GM21360 (cell line): ENCODE measurements at regions not wholly inside any gene's neighbourhood (a gene's known extent, or its start where the extent isn't known, plus 50 kb on each side); places are given as distances from the start of the nearest gene placed in this dataset.

Experiments
- ATAC-seq: cut with Tn5 transposase; IDR thresholded peaks from one replicate; pipeline ENCODE4 v1.9.1; 2021; ENCODE audit warnings: mild to moderate bottlenecking, moderate library complexity; ENCODE audit not compliant: unreplicated experiment

DNA sequence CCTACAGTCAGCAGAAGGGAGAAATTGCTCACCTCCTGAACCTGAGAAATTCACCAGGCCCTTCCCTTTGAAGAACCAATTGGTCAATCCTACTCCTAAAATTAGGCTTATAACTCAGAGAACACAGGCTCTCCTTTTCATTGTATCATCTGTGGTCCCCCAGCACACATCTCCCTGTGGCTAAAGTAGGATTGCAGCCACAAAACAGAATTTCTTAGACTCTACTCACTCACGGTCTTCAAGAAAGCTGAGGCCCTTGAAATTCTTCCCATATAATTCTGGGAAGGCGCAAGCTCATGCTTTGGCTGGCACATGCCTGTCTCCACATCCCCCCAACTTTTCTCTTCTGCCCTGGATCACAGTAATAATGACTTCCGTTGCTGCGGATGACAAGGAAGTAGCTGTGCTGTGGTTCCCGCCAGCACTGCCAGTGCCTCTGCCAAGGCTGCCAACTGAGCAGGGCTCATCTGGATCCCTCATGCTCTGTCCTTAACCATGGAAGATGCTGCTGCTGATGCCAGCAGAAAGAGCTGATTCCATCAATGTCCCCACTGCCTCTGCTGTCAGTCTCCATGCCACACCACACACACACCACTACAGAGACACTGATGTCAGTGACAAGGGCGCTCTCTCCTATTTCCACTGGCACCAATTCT, 200.6 kb upstream of the POU2AF2 start:
- ATAC-seq, result no peak

- ATAC-seq, result no peak
Observed at GRCh38 chr11:111039982-111040381, 205.5 kb upstream of the POU2AF2 start.

GRCh38 chr11:111035746-111036145, 209.8 kb upstream of the POU2AF2 start:
- ATAC-seq, result no peak

- ATAC-seq, result no peak
Observed at GRCh38 chr11:111026241-111026640, 219.3 kb upstream of the POU2AF2 start.

GRCh38 chr11:111021131-111021530, 224.4 kb upstream of the POU2AF2 start:
- no peak for ATAC-seq

- ATAC-seq, result no peak
Observed at GRCh38 chr11:111019871-111020670, 225.5 kb upstream of the POU2AF2 start.

DNA sequence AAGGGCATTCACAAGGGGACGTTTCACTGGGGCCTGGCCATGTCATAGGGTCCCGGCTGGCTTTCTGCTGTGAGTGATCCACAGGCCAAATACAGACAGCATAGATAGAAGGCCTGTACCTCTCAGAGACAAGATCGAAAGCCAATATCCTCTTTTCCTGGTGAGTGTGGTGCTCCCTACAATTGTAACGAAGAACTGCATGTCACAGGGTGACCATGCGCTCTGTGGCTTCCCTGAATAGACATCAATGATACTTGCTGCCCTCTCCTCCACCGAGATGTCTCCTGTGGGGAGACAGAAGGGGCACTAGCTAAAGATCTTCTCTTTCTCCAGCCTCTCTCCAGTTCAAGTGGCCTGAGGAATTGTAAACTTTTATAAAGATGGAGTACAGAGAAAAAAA, 226.1 kb upstream of the POU2AF2 start:
- ATAC-seq, result no peak

DNA sequence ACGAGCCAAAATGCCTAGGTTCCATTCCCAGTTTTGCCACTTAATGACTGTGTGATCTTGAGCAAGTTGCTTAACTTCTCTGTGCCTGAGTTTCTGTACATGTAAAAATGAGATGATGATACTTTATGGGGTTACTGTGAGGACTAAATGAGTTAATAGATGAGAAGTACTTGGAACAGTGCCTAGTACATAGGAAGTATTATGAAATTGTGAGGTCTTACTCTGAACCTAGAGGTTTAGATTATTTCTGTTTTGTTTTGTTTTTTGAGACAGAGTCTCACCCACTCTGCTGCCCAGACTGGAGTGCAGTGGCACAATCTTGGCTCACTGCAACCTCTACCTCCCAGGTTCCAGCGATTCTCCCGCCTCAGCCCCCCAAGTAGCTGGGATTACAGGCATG, 227.0 kb upstream of the POU2AF2 start:
- no peak for ATAC-seq

GRCh38 chr11:111012491-111012890, 233.0 kb upstream of the POU2AF2 start:
- ATAC-seq, result no peak

- ATAC-seq, result no peak
Observed at GRCh38 chr11:111011275-111011594, 234.3 kb upstream of the POU2AF2 start.

DNA sequence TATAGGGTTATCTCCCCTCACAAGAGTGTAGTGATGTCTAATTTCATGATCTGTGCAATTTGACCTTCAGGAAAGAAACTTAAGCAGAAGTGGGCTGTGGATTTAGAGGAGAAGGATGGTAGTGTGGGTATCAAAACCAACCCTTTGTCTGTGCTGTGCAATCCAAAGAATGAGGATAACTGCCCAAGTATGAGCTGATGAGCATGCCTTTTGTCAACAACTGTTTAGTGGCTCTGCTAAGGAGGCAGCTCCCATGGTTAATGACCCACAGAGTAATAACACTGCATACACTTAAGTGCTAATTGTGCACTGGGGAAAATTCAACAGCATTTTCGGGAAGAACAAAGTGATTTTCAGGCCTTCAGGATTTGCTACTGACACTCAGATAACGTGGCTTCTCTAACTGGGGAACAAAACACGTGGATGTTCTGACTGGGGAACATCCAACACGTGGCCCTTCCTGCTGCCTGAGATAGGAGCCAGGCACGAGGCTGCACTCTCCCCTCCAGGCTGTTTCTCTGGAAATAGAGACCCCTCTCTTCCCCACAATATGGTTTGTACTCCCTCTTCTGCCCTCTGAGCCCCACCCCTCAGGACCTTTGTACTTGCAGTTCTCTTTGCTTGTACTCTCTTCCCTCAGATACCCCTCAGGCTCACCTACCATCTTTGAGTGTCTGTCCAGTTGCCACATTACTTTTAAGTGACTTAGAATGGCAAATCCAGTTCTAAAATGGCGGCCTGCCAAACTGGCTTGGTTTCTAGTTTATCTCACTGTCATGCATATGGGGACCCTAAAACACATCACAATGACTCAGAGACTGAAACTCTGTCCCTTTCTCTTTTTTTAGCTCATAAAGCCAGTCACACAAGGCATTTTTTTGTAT, 234.9 kb upstream of the POU2AF2 start:
- ATAC-seq, result no peak

- ATAC-seq, result no peak
Observed at GRCh38 chr11:111006227-111006626, 239.3 kb upstream of the POU2AF2 start.

DNA sequence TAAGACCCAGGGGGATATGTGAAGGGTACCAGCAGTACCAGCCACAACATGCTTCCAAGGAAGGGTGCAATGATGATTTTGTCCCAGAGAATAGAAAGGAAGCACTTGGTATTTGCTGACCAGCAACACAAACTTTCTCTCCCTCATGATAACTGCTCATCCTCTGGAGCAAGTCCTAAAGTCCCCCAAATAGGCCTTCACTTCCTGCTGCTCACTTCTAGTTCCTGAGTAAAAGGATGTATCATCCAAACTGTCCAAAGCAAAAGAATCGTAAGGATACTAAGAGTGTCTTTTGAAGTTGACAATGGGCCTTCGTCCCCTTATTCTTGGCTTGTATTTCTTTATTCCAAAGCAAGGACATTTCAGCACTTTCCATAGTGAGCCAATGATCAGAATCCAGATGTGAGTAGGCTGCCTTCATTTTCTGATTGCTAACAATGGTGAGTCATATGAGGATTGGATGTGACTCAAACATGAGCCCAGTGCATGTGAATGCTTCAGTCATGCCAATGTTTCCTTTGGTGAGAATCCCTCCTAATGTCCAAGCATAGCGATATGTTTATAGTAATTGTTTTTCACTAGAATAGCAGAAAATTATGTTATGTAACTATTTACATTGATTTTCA, 243.4 kb upstream of the POU2AF2 start:
- ATAC-seq, result no peak

GRCh38 chr11:111001081-111001430, 244.5 kb upstream of the POU2AF2 start:
- no peak for ATAC-seq

DNA sequence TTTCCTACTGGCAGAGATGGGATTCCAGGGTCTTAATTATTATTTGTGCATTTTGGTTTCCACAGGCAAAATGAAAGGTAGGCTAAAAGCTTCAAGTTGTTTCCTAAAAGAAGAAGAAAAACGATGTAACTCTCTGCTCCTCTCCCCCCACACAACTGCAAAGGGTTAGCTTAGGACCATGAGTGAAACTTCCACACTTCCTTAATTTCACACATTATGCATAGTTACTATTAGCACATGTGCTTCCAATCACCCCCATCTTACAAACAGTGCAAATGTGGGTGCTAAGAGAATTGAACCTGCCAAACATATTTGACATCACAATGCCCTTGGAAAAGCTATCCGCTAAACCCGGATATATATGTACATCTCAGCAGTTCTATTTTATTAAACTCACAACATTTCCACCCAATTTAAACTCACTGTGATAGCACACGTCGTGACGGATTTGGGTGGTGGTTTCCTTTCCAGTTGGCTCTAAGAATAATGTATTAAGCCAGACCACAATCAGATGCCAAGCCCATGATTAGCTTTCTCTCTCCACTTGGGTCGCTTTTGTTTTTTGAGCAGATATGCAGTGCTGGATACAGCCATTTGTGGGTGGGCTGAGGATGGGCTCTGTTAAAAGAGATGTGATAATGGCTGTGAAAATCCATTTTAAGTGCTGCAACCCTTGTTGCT, 245.0 kb upstream of the POU2AF2 start:
- ATAC-seq, result no peak

DNA sequence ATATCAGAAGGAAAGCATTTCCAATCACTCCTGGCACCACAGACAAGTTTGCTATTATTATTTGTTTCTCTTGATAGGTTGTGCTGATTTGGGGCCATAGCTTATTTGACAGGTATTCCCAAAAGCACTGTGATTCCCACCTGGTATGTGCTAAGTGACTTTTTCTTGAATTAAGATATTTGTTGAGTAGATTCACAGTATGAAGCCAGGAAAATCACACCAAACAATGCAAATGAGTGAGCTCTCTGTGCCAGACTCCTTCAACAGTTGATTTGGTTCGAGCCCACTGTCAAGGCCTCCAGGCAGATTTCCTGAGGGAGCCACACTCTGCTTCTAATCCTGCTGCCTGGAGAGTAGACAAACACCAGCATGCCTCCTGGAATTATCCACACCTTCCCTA, 253.0 kb upstream of the POU2AF2 start:
- ATAC-seq, result no peak

- ATAC-seq, result no peak
Observed at GRCh38 chr11:110991661-110992355, 253.7 kb upstream of the POU2AF2 start.

DNA sequence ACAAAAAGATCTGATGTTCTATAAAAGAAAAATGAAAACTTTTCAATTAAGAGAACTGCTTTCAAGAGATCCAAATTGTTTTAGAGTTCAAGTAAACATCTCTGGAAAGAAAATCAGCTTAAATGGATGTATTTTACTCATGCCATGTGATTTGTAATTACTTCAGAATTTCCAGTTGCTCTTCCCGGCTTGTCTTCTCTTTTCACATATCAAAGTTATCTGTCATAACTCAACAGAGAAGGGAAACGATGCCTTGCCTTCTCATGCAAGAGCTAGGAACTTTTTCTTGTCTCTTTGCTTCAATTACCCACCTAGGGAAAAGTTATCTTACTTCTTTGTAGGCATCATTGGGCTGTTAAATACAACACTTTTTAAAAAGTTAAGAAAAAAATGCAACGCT, 255.2 kb upstream of the POU2AF2 start:
- no peak for ATAC-seq

GRCh38 chr11:110989428-110990133, 255.9 kb upstream of the POU2AF2 start:
- ATAC-seq, result no peak

- no peak for ATAC-seq
Observed at GRCh38 chr11:110988671-110989070, 256.9 kb upstream of the POU2AF2 start.
